Medulla oblongata (tissue), 1 donor: ENCODE measurements at regions not wholly inside any gene's neighbourhood (a gene's known extent, or its start where the extent isn't known, plus 50 kb on each side); places are given as distances from the start of the nearest gene placed in this dataset.
"Not testable (repeated sequence)": the region's sequence is repeated elsewhere in the genome, so short reads cannot be mapped to it uniquely, and the experiment has no call there.

Experiments used
- DNase-seq: peaks from one replicate; pipeline ENCODE4 v3.0.0-alpha.2; 2015; ENCODE audit errors: extremely low spot score

- DNase-seq, result no peak
Observed at GRCh38 chr3:5473471-5473870, 286.0 kb downstream of the EDEM1 start.

GRCh38 chr3:5476403-5476802, 288.9 kb downstream of the EDEM1 start:
- no peak for DNase-seq

- DNase-seq, result no peak
Observed at GRCh38 chr3:5479229-5479799, 291.8 kb downstream of the EDEM1 start.

- no peak for DNase-seq
Observed at GRCh38 chr3:5480190-5480589, 292.7 kb downstream of the EDEM1 start.

- no peak for DNase-seq
Observed at GRCh38 chr3:5485427-5485826, 297.9 kb downstream of the EDEM1 start.

- DNase-seq, result no peak
Observed at GRCh38 chr3:5488771-5489170, 301.3 kb downstream of the EDEM1 start.

- DNase-seq, result no peak
Observed at GRCh38 chr3:5489536-5489935, 302.0 kb downstream of the EDEM1 start.

- DNase-seq, result no peak
Observed at GRCh38 chr3:5494905-5495519, 307.5 kb downstream of the EDEM1 start.

- DNase-seq, result no peak
Observed at GRCh38 chr3:5497497-5497896, 310.0 kb downstream of the EDEM1 start.

GRCh38 chr3:5498981-5499380, 311.5 kb downstream of the EDEM1 start:
- DNase-seq, result no peak

- no peak for DNase-seq
Observed at GRCh38 chr3:5499404-5499803, 311.9 kb downstream of the EDEM1 start.

GRCh38 chr3:5503136-5503535, 315.6 kb downstream of the EDEM1 start:
- no peak for DNase-seq

- no peak for DNase-seq
Observed at GRCh38 chr3:5504135-5504534, 316.6 kb downstream of the EDEM1 start.

GRCh38 chr3:5505163-5505562, 317.7 kb downstream of the EDEM1 start:
- no peak for DNase-seq

- DNase-seq, result no peak
Observed at GRCh38 chr3:5505997-5506396, 318.5 kb downstream of the EDEM1 start.

GRCh38 chr3:5508860-5509259, 321.4 kb downstream of the EDEM1 start:
- not testable (repeated sequence) for DNase-seq

GRCh38 chr3:5510300-5510699, 322.8 kb downstream of the EDEM1 start:
- no peak for DNase-seq

- no peak for DNase-seq
Observed at GRCh38 chr3:5517921-5518320, 330.4 kb downstream of the EDEM1 start.

- DNase-seq, result no peak
Observed at GRCh38 chr3:5520237-5520636, 332.7 kb downstream of the EDEM1 start.

- DNase-seq, result no peak
Observed at GRCh38 chr3:5523125-5523524, 335.6 kb downstream of the EDEM1 start.

GRCh38 chr3:5531039-5531438, 343.5 kb downstream of the EDEM1 start:
- no peak for DNase-seq

GRCh38 chr3:5531741-5532290, 344.3 kb downstream of the EDEM1 start:
- no peak for DNase-seq

- no peak for DNase-seq
Observed at GRCh38 chr3:5540532-5540931, 353.0 kb downstream of the EDEM1 start.

- DNase-seq, result no peak
Observed at GRCh38 chr3:5542472-5542871, 355.0 kb downstream of the EDEM1 start.
